Liver (tissue), 7 donors: ENCODE measurements at regions not wholly inside any gene's neighbourhood (a gene's known extent, or its start where the extent isn't known, plus 50 kb on each side); places are given as distances from the start of the nearest gene placed in this dataset.

Experiments
- DNase-seq: peaks from one replicate; pipeline ENCODE4 v3.0.0-alpha.2; 2017; ENCODE audit warnings: low spot score
- H3K27ac ChIP-seq, 2 donors: one replicate each; pipeline ENCODE4 v1.7.0; 2013; ENCODE audit warnings: inconsistent platforms in 2 of 2, low read length in 2 of 2, control low read depth in 1 of 2, low read depth in 1 of 2, mild to moderate bottlenecking in 1 of 2
- H3K27me3 ChIP-seq, 4 donors: one replicate each; pipeline versions ENCODE4 v1.6.1 to v1.7.0; 2013; ENCODE audit warnings: low read length in 3 of 4, inconsistent platforms in 1 of 4, mild to moderate bottlenecking in 1 of 4, moderate library complexity in 1 of 4; ENCODE audit not compliant: control insufficient read depth in 4 of 4, insufficient read depth in 4 of 4
- H3K36me3 ChIP-seq, 4 donors: one replicate each; pipeline versions ENCODE4 v1.6.1 to v1.7.0; 2013; ENCODE audit warnings: low read length in 3 of 4, mild to moderate bottlenecking in 3 of 4, low read depth in 1 of 4, moderate library complexity in 1 of 4; ENCODE audit not compliant: control insufficient read depth in 4 of 4, insufficient read depth in 3 of 4
- H3K4me1 ChIP-seq, 4 donors: one replicate each; pipeline versions ENCODE4 v1.6.1 to v1.7.0; 2013; ENCODE audit warnings: low read length in 3 of 4, mild to moderate bottlenecking in 3 of 4, moderate library complexity in 1 of 4; ENCODE audit not compliant: control insufficient read depth in 4 of 4, insufficient read depth in 4 of 4
- H3K4me3 ChIP-seq, 3 donors: one replicate each; pipeline versions ENCODE4 v1.6.1 to v1.7.0; 2013; ENCODE audit warnings: low read length in 3 of 3, control low read depth in 1 of 3, low read depth in 1 of 3, mild to moderate bottlenecking in 1 of 3
- H3K9ac ChIP-seq, 2 donors: one replicate each; pipeline ENCODE4 v1.7.0; 2013; ENCODE audit warnings: low read length in 2 of 2, mild to moderate bottlenecking in 2 of 2, moderate library complexity in 2 of 2, control low read depth in 1 of 2, low read depth in 1 of 2
- H3K9me3 ChIP-seq, 4 donors: one replicate each; pipeline versions ENCODE4 v1.6.1 to v1.7.0; 2013; ENCODE audit warnings: low read length in 3 of 4; ENCODE audit not compliant: control insufficient read depth in 4 of 4
- EGR1 ChIP-seq, 2 donors: IDR thresholded peaks; 2 replicates each; pipeline ENCODE4 v1.6.1; 2016 to 2018; ENCODE audit warnings: antibody characterized with exemption in 2 of 2, low read depth in 2 of 2
- FOXA1 ChIP-seq: IDR thresholded peaks from 2 replicates; pipeline ENCODE4 v1.6.1; 2016; ENCODE audit warnings: antibody characterized with exemption
- FOXA2 ChIP-seq: IDR thresholded peaks from 2 replicates; pipeline ENCODE4 v1.6.1; 2016; ENCODE audit warnings: antibody characterized with exemption
- GABPA ChIP-seq, 2 donors: IDR thresholded peaks in 1 of 2; conservative IDR thresholded peaks in 1 of 2; 2 replicates each; pipeline ENCODE4 v1.6.1; 2016; ENCODE audit warnings: antibody characterized with exemption in 2 of 2, mild to moderate bottlenecking in 1 of 2, moderate library complexity in 1 of 2
- HNF4G ChIP-seq: IDR thresholded peaks from 2 replicates; pipeline ENCODE4 v1.6.1; 2016; ENCODE audit warnings: antibody characterized with exemption
- JUND ChIP-seq, 2 donors: IDR thresholded peaks; 2 replicates each; pipeline ENCODE4 v1.6.1; 2016; ENCODE audit warnings: antibody characterized with exemption in 2 of 2
- NR2F2 ChIP-seq: IDR thresholded peaks from 2 replicates; pipeline ENCODE4 v1.6.1; 2016; ENCODE audit warnings: antibody characterized with exemption
- RAD21 ChIP-seq, 2 donors: IDR thresholded peaks; 2 replicates each; pipeline ENCODE4 v1.6.1; 2016; ENCODE audit warnings: antibody characterized with exemption in 2 of 2, mild to moderate bottlenecking in 2 of 2
- TAF1 ChIP-seq: conservative IDR thresholded peaks from 2 replicates; pipeline ENCODE4 v1.6.1; 2016; ENCODE audit warnings: antibody characterized with exemption, mild to moderate bottlenecking
- YY1 ChIP-seq: IDR thresholded peaks from 2 replicates; pipeline ENCODE4 v1.6.1; 2016; ENCODE audit warnings: antibody characterized with exemption, mild to moderate bottlenecking
- WGBS: extraction: QIAGEN DNeasy Blood & Tissue Kit; methylation state at CpG from one replicate; pipeline ENCODE4 v1.1.7; 2013; 5-methylcytosine and 5-hydroxymethylcytosine counted together
- TF ChIP-seq, protein P1 (sequence below): IDR thresholded peaks from 2 replicates; pipeline ENCODE4 v1.6.1; 2016; ENCODE audit warnings: antibody characterized with exemption, mild to moderate bottlenecking
- TF ChIP-seq, protein P2 (sequence below): IDR thresholded peaks from 2 replicates; pipeline ENCODE4 v1.6.1; 2016; ENCODE audit warnings: antibody characterized with exemption
- TF ChIP-seq, protein P3 (sequence below): IDR thresholded peaks from 2 replicates; pipeline ENCODE4 v1.6.1; 2016; ENCODE audit warnings: antibody characterized with exemption
- donor health status: healthy.
- donor health status: healthy.
- donor health status: healthy.
- donor health status: healthy.

DNA sequence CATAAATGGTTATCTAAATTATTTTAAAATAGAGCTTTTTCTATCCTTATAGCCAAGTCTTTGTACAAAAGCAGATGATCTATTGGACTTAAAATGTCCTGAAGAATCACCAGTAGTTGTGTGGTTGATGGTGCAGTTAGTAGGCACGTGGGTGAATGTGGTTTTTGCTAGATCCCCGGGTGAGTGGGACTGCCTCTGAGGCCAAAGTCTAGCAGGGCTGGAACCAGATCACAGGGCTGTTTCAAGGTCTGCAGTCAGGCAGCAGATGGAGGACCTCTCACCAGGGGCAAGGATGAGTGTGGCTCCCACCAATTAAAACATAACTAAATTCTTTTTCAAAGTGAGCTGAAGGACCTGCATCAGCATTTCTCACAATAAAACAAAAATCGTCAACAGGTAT, 604.7 kb upstream of the FTMT start:
- Histone ChIP-seq H3K9me3 (no peaks in the 10 kb centered on the region), H3K9ac (no peak overlapping the region), H3K27me3 (no peaks in the 10 kb centered on the region), H3K4me3 (no peak overlapping the region), H3K27ac (no peak overlapping the region), H3K36me3 (no peaks in the 10 kb centered on the region), H3K4me1 (no peaks in the 10 kb centered on the region)
- DNase-seq = no peak
- TF ChIP-seq EGR1 (IDR thresholded peaks at IDR 0.05; ENCODE audit: low read depth in 2 of 2) = no peak
- TF ChIP-seq RAD21 (IDR thresholded peaks at IDR 0.05) = no peak
- TF ChIP-seq JUND (IDR thresholded peaks at IDR 0.05) = no peak
- no peak for TF ChIP-seq GABPA (IDR thresholded peaks at IDR 0.05 in 1 of 2, conservative IDR thresholded peaks at IDR 0.05 in 1 of 2)
- TF ChIP-seq, protein P1, sequence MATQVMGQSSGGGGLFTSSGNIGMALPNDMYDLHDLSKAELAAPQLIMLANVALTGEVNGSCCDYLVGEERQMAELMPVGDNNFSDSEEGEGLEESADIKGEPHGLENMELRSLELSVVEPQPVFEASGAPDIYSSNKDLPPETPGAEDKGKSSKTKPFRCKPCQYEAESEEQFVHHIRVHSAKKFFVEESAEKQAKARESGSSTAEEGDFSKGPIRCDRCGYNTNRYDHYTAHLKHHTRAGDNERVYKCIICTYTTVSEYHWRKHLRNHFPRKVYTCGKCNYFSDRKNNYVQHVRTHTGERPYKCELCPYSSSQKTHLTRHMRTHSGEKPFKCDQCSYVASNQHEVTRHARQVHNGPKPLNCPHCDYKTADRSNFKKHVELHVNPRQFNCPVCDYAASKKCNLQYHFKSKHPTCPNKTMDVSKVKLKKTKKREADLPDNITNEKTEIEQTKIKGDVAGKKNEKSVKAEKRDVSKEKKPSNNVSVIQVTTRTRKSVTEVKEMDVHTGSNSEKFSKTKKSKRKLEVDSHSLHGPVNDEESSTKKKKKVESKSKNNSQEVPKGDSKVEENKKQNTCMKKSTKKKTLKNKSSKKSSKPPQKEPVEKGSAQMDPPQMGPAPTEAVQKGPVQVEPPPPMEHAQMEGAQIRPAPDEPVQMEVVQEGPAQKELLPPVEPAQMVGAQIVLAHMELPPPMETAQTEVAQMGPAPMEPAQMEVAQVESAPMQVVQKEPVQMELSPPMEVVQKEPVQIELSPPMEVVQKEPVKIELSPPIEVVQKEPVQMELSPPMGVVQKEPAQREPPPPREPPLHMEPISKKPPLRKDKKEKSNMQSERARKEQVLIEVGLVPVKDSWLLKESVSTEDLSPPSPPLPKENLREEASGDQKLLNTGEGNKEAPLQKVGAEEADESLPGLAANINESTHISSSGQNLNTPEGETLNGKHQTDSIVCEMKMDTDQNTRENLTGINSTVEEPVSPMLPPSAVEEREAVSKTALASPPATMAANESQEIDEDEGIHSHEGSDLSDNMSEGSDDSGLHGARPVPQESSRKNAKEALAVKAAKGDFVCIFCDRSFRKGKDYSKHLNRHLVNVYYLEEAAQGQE = no peak
- TF ChIP-seq, protein P2, sequence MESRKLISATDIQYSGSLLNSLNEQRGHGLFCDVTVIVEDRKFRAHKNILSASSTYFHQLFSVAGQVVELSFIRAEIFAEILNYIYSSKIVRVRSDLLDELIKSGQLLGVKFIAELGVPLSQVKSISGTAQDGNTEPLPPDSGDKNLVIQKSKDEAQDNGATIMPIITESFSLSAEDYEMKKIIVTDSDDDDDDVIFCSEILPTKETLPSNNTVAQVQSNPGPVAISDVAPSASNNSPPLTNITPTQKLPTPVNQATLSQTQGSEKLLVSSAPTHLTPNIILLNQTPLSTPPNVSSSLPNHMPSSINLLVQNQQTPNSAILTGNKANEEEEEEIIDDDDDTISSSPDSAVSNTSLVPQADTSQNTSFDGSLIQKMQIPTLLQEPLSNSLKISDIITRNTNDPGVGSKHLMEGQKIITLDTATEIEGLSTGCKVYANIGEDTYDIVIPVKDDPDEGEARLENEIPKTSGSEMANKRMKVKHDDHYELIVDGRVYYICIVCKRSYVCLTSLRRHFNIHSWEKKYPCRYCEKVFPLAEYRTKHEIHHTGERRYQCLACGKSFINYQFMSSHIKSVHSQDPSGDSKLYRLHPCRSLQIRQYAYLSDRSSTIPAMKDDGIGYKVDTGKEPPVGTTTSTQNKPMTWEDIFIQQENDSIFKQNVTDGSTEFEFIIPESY = no peak
- TF ChIP-seq NR2F2 = no peak
- WGBS = 28% methylated on average over 3 of the region's 3 CpGs

DNA sequence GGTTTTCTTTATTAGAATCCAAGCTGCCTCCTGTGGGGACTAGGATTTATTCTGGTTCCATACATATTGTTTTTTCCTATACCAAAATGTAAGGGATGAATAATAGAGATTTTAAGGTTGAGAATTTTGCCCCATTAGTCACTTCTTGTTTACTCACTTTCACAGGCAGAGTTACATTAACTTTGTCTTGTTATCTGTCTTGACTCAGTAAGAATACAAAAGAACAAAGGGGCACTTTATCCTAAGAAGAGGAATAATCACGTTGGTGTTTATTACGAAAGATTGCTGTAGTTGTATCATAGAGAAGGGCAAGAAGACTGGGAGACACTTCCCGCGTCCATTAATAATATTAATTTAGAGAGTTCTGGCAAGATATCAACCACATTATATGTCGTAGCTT, 599.7 kb upstream of the FTMT start:
- WGBS = 54% methylated on average over 5 of the region's 5 CpGs
- H3K27ac ChIP-seq = no peak overlapping the region
- no peak overlapping the region for H3K4me3 ChIP-seq
- no peak for DNase-seq
- no peaks in the 10 kb centered on the region for H3K36me3 ChIP-seq
- TF ChIP-seq RAD21 (IDR thresholded peaks at IDR 0.05) (no peak), EGR1 (IDR thresholded peaks at IDR 0.05; ENCODE audit: low read depth in 2 of 2) (no peak), TAF1 (no peak), HNF4G (no peak), YY1 (no peak), FOXA1 (no peak), NR2F2 (no peak)
- TF ChIP-seq, protein P3, sequence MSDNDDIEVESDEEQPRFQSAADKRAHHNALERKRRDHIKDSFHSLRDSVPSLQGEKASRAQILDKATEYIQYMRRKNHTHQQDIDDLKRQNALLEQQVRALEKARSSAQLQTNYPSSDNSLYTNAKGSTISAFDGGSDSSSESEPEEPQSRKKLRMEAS = no peak
- no peaks in the 10 kb centered on the region for H3K27me3 ChIP-seq
- no peaks in the 10 kb centered on the region for H3K9me3 ChIP-seq
- no peaks in the 10 kb centered on the region for H3K4me1 ChIP-seq
- H3K9ac ChIP-seq = no peak overlapping the region

DNA sequence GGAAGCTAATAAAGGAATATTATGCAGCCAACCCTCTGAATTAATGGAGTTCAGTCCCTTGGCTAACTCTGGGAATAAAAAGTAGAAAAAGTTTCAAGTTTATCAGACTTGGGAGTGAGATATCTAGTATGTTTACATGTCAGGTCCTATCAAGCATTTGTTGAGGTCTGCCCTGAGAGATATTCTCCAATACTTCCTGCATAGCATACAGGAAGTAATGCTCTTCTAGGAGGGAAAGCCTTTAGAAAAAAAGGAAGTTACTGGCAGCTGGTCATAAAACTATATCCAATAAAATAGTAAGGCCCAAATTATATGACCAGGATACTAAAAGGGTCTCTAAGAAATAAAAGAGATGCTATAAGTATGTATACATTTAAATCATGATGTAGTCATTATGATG, 594.1 kb upstream of the FTMT start:
- TF ChIP-seq FOXA2 = no peak
- TF ChIP-seq, protein P1 = no peak
- TF ChIP-seq GABPA (IDR thresholded peaks at IDR 0.05 in 1 of 2, conservative IDR thresholded peaks at IDR 0.05 in 1 of 2) = no peak
- no peak for TF ChIP-seq EGR1 (IDR thresholded peaks at IDR 0.05; ENCODE audit: low read depth in 2 of 2)
- TF ChIP-seq TAF1 = no peak
- no peak overlapping the region for H3K4me3 ChIP-seq

More for the DNA sequence above, 594.1 kb upstream of the FTMT start:
- Histone ChIP-seq H3K4me1 (no peaks in the 10 kb centered on the region), H3K9ac (no peak overlapping the region), H3K27me3 (no peaks in the 10 kb centered on the region), H3K27ac (no peak overlapping the region), H3K36me3 (no peaks in the 10 kb centered on the region), H3K9me3 (no peaks in the 10 kb centered on the region)
- DNase-seq = no peak
